Head of caudate nucleus (tissue), 42 donors: ENCODE measurements at regions not wholly inside any gene's neighbourhood (a gene's known extent, or its start where the extent isn't known, plus 50 kb on each side); places are given as distances from the start of the nearest gene placed in this dataset.
A peak's percentile ranks its signal among the peaks of the same experiment; 100 is the strongest.

Experiments used
- DNase-seq, 42 donors: peaks; one replicate each; pipeline versions ENCODE4 v3.0.0 to v3.0.0-alpha.2; 2020 to 2021; ENCODE audit warnings: mixed read lengths in 7 of 42
- intact Hi-C: fragments of 100-400 bp; cut with DNase I; formaldehyde crosslinking; loops from one replicate; pipeline ENCODE4 v1.15.0; 2022

DNA sequence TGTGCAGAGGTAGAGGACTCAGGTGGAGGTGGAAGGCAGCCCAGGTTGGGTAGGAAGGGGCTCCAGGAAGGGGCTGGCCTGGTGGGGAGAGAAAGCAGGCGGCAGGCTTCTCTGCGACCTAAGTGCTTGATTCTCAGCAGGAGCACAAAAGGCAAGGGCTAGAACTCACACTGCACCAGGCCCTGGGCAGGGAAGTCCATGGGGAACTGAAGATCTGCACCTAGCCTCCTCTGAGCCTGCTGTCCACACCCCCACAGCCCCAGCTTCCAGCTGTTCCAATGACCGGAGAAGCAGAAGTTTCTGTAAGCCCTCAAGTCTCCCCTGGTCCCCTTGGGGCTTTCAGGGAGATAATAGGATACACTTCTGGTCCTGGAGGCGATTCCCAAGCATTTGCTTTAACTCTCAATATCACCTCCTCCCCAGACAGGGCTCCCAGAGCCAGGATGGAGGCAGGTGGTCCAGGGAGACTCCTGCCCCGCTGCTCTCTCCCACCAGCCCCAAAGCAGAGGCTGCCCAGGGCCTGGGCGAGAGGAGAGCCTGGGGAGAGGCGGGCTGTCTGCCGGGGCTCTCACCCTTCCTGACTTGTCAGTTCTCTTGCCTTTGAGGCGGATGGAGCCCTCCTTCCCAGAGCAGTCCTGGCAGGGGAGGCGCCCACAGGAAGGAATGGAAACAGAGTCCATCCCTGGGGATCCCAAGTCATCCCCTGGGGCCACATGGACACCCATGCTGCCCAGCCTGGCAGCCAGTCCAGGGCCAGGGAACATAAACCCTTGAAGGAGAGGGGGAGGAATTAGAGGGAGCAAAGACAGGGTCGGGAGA, 126.0 kb downstream of the RBFOX3 start:
- DNase-seq = no peak
- intact Hi-C loops = no loop called here

DNA sequence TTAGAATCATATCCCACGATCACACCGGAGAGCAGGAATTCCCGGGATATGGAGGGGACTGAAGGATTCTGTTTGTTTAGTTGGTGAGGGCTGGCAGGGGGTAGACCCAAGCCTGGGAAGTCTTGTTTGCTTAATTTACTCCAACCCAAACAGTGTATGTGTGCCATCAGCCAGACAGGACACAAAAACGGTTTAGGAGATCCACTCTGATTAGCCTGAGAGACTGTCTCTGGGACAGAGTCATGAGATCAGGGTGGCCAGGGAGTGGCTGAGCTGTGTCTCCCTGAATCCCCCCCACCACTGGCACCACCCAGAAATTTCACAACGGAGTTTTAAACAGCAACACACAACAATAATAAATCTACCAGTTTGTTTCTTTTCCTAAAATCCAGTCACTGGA, 127.0 kb downstream of the RBFOX3 start:
- intact Hi-C loops = no loop called here
- no peak for DNase-seq

DNA sequence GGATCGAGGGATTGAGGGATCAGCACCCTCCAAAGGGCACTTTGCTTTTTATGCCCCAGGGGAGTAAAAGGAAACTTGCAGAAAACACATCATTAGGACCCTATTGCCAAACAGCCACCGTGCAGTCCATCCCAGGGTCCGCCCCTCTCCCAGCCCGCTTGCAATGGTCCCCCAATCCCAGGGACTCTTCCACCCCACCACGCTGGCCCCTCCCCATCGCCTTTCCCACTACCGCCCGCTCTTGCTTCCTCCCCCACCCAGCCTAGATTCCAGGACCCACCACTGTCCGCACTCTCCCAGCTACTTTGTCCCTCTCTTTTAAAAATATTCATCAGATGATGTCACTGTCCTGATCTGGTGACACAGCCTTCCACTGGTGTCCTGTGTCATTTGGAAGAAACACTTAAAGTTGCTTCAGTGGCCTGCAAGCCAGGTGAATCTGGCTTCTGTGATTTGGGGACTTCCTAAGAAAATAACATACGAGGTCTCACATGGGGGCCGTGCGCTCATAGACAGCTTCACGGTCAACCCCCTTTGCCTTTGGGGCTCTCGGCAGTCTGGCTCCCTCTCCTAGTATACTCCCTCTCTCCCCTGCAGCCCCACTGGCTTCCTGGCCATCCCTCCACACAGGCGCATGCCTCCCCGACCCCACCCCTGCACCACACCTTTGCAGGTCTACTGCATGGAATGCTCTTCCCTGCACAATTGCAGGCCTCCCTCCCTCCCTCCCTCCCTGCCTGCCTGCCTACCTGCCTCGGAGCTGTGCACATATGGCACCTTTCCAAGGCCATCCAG, 127.9 kb downstream of the RBFOX3 start:
- no peak for DNase-seq
- intact Hi-C loops = no loop called here

DNA sequence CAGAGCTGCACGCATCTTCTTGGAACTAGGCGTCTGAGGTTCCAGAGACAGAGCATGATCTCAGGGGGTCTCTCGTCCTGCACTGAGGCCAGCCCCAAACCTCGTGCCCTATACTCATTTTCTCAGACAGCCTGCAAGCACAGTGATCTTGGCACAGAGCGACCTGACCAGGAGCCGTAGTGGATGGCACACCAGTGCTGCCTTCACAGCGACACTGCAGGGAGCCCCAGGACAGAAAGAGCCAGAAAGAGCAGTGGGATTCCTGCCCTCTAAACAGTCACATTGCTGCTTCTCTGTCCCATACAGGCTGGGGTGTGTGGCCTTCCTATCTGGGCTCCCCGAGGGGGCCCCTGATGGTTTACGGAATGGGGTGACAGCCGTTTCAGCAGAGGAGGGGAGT, 131.0 kb downstream of the RBFOX3 start:
- intact Hi-C loops = no loop called here
- no peak for DNase-seq

DNA sequence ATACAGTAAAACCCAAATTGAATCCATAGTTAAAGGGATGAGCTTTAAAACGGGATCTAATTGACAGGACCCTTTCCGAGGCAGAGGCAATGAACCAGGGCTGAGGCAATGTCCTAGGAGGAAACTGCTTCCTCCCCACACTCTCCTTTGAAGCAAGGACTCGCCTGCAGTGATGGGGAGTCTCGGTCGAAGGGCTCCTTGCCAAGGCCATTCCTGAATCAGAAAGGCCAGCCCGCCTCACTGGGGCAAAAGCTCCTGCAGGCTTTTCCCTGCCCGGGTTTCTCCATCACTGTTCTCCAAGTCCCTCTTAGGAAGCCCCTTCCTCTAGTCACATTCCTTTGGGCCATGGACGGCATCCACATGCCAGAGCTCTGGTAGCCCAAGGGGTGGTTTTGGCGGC, 132.0 kb downstream of the RBFOX3 start:
- no peak for DNase-seq
- intact Hi-C loops = no loop called here

DNA sequence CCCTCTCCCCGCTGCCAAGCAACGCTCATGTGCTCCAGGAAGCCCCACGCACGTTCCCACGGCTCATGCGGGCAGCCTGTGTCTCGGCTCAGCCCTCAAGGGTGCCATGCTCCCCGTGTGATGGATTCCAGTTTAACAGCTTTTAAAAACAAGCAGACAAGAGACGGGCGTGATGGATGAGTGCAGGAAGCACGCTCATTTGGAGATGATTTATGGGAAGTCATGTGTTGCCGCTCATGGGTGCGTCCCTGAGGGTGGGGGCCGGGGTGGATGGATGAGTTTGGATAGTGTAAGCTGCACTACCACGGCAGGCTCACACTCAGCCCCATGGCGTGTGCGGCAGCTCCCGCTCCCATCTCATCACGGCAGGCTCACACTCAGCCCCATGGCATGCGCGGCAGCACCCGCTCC, 132.8 kb downstream of the RBFOX3 start:
- intact Hi-C loops = no loop called here
- DNase-seq = peak in 41 of 42 donors; percentile 27 to 84 (median 67)

DNA sequence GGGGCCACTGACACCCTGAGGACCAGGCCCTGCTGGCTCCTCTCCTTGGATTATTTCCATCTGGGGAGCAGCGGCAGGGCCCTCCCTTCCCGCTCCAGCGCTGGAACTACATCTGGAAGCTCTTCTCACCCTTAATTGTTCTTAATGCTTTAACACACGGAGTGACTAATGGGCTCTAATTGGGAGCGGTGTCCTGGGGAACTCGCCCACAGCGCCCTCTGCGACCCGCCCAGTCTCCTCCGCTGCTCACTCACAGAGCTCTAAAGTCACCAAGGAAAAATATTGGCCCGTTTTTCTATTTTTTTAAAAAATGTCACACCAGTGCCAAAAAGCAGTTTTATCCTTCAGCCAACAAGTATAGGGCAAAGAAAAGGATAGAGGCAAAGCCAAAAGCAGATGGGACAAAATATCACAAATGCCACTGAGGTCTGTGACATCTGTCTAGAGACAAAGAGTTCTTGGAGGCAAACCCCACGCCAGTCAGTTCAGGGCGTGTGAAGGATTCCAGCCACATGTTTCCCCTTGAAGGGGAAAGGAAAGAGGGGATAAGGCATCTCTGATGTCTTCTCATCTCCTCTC, 134.7 kb downstream of the RBFOX3 start:
- intact Hi-C loops = no loop called here
- DNase-seq = no peak

DNA sequence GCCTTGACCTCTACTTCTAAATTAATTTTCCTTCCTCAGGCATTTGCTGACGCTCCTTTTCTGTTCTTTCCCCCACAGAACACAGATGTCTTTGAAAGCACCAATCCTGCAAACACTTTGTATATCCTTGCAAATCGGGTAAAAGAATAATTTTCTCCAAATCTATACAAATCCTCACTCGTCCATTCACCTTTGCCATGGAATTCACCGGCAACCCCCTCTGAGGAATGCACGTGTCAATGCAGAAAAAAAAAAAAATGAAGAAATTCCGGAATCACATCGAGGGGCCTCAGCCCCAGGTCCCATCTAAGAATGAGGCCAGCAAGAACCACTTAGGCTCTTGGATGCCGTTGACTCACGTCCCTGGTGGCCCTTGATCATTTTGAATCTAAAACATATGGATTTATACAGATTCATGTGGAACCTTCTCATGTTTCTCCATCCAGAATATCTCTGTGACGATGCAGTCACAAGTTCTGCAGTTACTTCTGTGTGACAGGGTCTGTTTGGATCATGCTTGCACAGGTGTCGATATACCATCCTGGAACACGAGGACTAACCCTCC, 136.9 kb downstream of the RBFOX3 start:
- intact Hi-C loops = no loop called here
- DNase-seq = no peak

DNA sequence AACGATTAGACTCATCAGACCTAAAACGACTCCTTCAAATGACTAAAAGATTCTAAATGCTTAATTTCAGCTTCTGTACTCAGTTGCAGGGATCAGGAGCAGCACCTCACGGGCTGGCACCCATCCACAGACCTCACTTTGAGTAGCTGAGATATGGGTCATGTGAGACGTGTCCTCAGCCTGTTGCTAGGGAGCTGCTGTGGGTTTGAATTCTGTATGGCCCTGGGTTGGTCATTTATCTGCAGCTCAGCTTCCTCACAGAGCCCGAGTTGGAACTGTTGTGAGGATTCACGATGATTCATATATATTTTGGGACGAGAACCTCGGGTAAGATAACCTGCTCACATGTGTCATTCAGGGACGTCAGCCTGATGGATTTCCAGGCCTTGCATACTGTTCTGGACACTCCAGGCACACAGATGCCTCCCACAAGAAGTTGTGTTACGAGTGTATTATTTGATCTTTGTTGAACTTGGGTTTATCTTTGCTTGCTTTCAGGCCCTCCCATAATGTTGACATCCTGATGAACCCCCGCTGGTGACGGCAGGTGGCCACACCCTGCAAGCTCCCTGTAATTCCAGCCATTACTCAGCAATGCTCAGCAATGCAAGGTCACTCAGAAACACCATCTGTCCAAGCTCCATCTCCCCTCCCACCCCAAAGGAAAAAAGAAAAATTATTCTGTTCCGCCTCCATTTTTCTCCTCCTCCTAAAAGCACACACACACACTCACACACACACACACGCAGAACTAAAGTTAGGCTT, 137.6 kb downstream of the RBFOX3 start:
- intact Hi-C loops = no loop called here
- DNase-seq = no peak

DNA sequence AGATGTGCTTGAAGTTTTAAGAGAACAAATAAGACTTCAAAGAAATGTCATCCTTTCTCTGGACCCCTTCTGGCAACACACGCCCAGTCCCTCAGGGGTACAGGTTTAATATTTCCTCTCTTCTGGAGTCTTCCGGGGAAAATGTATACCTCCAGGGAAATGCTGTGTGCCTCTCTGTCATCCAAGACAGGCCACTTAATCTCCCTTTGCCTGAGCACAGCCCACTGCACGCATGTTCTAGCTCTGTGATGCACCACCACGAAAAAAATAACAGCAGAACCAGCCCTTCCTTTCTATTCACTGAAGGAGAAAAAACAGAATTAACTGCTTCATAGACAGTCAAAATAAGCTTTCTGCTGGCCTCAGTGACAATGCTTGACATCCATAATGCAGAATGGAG, 140.1 kb downstream of the RBFOX3 start:
- DNase-seq = no peak
- intact Hi-C loops = no loop called here

DNA sequence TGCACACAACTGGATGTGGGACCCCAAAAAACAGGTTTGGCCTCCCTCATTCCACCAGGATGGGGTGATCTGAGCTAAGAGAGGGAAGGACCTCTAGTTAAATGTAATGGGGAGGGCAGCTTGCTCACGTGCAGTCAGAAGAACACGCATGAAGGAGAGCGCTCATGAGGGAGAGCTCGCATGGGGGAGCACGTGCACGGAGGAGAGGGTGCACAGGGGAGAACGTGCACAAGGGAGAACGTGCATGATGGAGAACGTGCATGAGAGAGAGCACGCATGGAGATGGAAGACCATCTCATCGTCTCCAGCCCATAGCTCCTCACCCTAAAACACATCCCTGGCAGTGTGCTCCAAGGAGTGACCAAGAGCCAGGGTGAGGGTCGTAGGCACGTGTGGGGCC, 141.2 kb downstream of the RBFOX3 start:
- intact Hi-C loops = no loop called here
- no peak for DNase-seq

DNA sequence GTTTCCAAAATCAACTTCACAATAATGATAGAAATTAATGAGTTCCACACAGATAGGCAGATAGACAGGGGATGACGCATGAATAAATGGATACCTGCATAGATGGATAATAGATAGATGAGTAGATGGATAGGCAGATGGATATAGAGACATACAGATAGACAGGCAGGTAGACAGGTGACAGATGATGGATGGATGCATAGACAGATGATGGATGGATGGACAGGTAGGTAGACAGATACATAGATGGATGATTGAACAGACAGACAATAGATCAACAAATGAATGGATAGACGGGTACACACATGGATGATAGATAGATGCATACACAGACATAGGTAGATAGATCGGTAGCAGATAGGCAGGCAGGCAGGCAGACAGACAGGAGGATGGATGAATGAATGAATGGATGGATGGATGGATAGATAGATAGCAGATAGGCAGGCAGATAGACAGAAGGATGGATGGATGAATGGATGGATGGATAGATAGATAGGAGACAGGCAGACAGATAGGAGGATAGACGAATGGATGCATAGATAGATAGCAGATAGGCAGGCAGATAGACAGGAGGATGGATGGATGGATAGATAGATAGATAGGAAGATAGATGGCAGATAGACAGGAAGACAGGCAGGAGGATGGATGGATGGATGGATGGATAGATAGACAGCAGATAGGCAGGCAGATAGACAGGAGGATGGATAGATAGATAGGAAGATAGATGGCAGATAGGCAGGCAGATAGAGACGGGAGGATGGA, 142.5 kb downstream of the RBFOX3 start:
- intact Hi-C loops = no loop called here
- no peak for DNase-seq

DNA sequence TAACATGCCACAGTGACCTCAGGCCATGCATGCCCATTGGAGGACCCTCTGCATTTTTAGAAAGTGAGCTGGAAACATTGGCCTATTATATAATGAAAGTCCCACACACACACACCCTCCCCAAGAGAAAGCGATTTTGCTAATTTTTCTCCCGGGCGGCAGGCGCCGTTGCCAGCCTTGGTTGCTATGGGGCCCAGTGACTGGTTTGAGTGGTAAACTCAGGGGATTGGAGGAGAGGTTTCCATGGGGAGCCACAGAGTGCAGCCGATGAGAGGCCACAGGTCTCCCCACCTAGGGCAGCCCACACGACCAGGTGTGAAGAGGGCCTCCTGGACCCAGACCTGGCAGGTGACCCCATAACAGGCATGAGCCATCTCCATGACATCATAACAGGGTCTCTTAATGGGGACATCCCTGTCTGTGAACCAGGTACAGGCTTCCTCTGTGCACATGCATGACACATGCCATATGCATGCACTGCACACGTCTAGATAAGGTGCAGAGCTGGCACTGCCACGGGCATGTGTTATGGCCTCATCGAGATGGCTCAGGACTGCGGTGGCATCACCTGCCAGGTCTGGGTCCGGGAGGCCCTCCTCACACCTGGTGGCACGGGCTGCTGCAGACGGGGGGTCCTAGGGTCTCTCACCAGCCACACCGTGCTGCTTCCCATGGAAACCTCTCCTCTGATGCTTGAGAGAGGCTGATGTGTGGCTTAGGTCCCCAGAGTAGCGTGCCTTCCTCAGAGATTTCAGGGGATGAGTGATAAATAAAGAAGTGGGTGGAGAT, 144.1 kb downstream of the RBFOX3 start:
- peak; percentile 21 to 85 (median 60) for DNase-seq
- intact Hi-C loops = no loop called here

DNA sequence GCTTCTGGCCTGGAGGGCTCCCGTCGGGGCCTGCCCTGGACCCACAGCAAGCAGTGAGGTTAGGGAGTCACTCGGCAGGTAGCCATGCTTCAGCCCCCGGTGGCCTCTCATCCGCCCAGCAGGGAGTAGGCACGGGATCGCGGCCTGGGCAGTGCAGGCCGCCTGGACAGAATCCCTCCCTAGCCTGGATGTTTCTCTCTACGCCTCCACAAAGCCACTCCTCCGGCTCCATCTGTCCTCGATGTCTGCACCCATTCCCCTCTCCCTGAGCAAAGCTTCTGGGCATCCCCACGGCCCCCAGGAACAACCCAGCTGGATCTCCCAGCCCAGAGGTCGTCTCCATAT, 145.2 kb downstream of the RBFOX3 start:
- intact Hi-C loops = no loop called here
- DNase-seq = no peak

DNA sequence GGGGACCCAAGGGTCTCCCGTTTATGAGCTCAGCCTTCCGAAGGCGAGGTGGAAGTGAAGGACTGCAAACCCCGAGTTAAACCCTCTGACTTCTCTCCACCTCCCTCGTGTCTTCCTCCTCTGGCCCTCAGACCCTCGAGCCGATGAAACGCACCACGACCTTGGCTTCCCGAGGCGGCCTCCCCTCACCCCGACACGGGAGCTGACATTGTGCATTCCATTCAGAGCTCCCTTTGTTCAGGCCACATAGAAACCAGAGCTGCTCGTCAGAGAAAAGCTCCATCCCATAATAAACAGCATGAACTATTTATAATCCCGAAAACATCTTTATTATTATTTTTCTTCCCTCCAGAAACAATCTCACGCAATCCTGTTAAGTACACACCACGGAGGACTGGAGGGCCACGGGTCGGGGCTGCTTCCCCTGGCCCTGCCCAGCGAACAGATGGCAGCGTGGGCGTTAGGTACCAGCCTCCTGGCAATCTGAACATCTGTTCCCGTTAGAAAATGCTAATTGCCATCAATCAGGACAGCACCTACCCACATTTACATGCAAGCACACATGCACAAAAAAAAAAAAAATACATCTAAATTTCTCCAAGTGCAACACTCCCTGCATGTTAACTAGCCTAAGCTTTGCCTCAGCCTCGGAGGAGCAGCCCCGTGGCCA, 145.7 kb downstream of the RBFOX3 start:
- intact Hi-C loops = no loop called here
- peak in 22 of 42 donors; percentile 19 to 71 (median 44) for DNase-seq

DNA sequence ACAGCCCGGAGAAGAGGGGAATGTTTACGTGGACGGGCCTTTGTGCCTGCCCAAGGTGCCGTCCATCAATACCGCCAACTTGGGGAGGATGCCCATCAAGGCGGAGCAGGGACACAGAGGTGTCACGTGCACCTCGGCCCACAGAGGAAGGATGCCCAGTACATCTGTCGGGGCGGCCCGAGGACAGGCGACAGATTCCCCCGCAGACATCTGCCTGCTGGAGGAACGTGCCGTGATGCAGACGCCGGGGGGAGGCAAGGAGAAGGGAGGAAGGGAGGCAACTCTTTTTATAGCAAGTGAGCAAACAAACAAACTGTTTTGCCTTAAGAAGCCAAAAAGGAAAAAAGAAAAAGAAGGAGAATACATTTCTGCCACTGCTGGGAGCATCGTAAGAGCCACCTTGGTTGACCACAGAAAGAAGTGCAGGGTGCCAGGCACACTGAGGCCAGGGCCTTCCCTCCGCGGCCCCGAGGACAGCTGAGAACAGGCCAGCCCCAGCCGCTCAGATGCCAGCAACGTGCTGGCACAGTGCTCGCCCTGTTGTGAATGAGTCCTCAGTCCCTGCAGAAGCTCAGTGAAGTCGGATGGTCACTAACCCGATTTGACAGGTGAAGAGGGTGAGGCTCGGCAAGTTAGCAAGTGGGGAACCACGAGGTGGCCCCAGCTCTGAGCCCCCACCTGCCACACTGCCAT, 146.4 kb downstream of the RBFOX3 start:
- no peak for DNase-seq
- intact Hi-C loops = no loop called here
